T follicular helper cell (primary cell): ENCODE measurements at regions not wholly inside any gene's neighbourhood (a gene's known extent, or its start where the extent isn't known, plus 50 kb on each side); places are given as distances from the start of the nearest gene placed in this dataset.

Experiments
- DNase-seq: peaks from one replicate; pipeline ENCODE4 v3.0.0-alpha.2; 2020; ENCODE audit warnings: low read depth

- no peak for DNase-seq
Observed at GRCh38 chr11:95549301-95549700, 240.3 kb downstream of the FAM76B start.

GRCh38 chr11:95548416-95548815 lies 241.2 kb downstream of the FAM76B start:
- DNase-seq: no peak

GRCh38 chr11:95547976-95548375 lies 241.6 kb downstream of the FAM76B start:
- DNase-seq: no peak

GRCh38 chr11:95547186-95547585 lies 242.4 kb downstream of the FAM76B start:
- DNase-seq: no peak

- DNase-seq: no peak
Observed at GRCh38 chr11:95545116-95545875, 244.3 kb downstream of the FAM76B start.

GRCh38 chr11:95544095-95544856 lies 245.3 kb downstream of the FAM76B start:
- DNase-seq: no peak

- DNase-seq: no peak
Observed at GRCh38 chr11:95542868-95543551, 246.6 kb downstream of the FAM76B start.

GRCh38 chr11:95541715-95542114 lies 247.9 kb downstream of the FAM76B start:
- no peak for DNase-seq

- no peak for DNase-seq
Observed at GRCh38 chr11:95536047-95536690, 253.4 kb downstream of the FAM76B start.

GRCh38 chr11:95534809-95535208 lies 254.8 kb downstream of the FAM76B start:
- no peak for DNase-seq

GRCh38 chr11:95534226-95534625 lies 255.4 kb downstream of the FAM76B start:
- no peak for DNase-seq

- DNase-seq: no peak
Observed at GRCh38 chr11:95531116-95531515, 258.5 kb downstream of the FAM76B start.

- no peak for DNase-seq
Observed at GRCh38 chr11:95524314-95525036, 265.1 kb downstream of the FAM76B start.

- no peak for DNase-seq
Observed at GRCh38 chr11:95522874-95523273, 266.7 kb downstream of the FAM76B start.

- DNase-seq: no peak
Observed at GRCh38 chr11:95521862-95522261, 267.7 kb downstream of the FAM76B start.

GRCh38 chr11:95521133-95521542 lies 268.4 kb downstream of the FAM76B start:
- DNase-seq: no peak

GRCh38 chr11:95520369-95521132 lies 269.0 kb downstream of the FAM76B start:
- no peak for DNase-seq

- no peak for DNase-seq
Observed at GRCh38 chr11:95519912-95520311, 269.7 kb downstream of the FAM76B start.

GRCh38 chr11:95517453-95517852 lies 272.1 kb downstream of the FAM76B start:
- DNase-seq: no peak

- DNase-seq: no peak
Observed at GRCh38 chr11:95516786-95517185, 272.8 kb downstream of the FAM76B start.

- no peak for DNase-seq
Observed at GRCh38 chr11:95516175-95516574, 273.4 kb downstream of the FAM76B start.
